ENCODE measurements at regions not wholly inside any gene's neighbourhood (a gene's known extent, or its start where the extent isn't known, plus 50 kb on each side); places are given as distances from the start of the nearest gene placed in this dataset.

DNA sequence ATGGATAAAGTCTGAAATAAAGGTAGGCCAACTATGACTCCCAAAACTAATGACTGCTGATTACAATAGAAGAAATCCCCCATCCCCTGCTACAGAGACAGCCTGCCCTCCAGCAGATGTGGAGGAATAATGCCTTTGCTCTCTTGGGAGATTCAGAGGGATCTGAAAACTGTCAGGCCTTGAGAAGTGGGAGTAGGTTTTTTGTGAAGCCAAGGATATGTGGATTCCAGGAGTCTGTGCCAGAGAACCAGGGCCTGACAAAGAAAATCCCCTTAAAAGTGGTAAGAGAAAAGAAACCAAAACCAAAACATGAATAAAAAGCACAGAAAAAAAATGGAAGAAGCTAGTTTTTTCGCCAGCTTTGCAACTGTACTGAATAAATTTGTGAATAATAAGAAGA lies 397.6 kb downstream of the ZNF521 start:
- DNase-seq, result no peak

DNA sequence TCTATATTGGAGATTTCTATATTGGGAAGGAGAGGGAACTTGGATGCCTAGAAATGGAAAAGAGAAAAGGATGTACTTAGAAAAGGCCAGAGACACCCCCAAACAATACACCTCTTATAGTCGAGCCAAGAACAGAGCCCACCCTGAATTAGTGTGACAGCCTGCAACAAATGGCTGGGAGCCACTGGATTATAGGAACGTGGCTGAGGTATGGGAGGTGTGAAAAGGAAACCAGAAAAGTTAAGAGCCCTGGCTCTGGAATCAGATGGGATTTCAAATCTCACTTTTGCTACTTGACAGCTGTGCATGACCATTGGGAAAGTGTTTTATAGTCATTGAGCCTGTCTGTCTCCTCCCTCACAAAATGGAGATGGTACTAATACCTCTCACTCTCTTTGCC lies 394.0 kb downstream of the ZNF521 start:
- no peak for DNase-seq

DNA sequence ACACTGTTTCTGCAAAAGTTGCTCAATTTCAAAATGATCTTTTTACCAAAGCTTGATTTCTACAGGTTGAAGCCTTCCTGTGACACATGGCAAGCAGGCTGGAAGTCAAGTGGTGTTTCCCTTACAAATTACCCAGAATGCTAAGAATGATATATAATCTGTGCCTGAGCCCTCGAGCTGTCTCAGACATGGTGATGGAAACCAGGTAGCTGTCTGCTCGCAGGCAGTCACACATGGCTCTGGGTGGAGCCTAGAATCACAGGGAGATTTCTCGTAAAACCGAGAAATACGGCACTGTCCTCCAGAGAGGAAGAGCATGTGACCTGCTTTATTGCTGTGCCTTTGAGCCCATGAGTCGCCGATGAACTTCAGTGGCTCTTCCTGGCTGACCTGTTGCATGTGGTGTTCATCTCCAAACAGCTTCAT lies 392.9 kb downstream of the ZNF521 start:
- DNase-seq, result no peak

DNA sequence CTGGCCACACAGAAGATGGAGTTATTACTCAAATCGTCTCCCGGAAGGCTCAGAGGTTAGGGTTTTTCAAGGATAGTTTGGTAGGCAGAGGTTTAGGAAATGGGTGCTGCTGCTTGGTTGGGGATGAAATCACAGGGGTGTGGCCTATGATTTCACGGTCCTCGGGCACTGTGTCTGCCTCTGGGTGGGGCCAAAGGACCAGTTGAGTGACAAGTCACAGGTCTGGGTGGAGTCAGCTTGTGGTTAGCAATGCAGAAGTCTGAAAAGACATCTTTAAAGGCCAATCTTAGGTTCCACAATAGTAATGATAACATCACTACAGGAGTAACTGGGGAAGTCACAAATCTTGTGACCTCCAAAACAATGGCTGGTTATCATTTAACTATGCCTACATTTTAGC lies 387.8 kb downstream of the ZNF521 start:
- DNase-seq, result no peak

GRCh38 chr18:24968238-24968775 lies 383.7 kb downstream of the ZNF521 start:
- DNase-seq, result no peak

DNA sequence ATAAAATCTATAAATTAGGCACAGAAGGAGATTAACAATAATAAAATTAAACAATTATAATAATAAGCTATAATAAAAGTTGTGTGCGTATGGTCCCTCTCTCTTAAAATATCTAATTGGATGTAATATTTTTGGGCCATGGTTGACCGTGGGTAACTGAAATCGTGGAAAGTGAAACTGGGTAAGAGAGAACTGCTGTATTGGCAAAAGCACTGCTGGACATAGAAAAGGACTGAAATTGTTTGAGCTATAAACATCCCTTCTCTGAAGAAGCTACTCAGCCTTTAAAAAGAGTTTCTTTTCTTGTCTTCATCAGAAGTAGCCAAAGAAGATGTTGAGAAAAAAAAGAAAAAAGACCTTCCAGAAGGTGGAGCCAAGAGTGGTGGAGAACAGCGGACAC lies 379.4 kb downstream of the ZNF521 start:
- DNase-seq, result no peak

DNA sequence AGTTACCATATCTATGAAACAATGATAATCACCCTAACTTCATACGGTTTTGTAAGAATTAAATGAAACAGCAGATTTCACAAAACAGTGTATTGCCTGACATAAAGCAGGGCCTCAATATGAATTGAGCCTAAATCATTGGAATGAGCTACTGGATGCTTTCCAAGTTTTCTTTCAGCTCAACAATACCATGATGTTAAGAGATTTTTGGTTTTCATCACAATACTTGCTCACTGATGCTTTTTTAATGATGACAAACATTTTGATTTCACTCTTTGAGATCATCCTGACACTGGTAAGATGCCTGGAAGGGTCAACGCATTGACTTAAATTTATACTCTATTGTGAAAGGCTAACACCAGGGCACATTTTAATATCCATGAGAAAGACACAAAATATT lies 377.5 kb downstream of the ZNF521 start:
- DNase-seq, result no peak

- no peak for DNase-seq
Measured at GRCh38 chr18:24975496-24976372, 376.2 kb downstream of the ZNF521 start.

GRCh38 chr18:24976502-24976901 lies 375.5 kb downstream of the ZNF521 start:
- no peak for DNase-seq

DNA sequence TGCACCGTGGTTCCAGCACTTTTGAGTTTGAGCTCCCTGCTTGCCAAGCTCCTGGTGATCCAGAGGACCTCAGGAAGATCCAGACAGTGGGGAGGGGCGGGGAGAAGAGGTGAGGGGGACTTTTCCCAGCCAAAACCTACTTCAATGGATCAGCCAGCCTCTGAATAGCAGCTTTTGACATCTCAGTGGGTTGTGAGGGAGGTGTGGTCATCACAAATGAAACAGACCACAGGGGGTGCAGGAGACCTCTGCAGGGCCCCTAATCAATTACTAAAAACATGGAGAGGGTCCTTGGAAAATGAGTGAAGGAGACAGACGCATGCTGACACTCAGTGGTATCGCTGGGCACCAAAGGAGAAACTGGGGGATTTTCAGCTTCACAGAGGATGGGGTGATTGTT lies 372.7 kb downstream of the ZNF521 start:
- no peak for DNase-seq

DNA sequence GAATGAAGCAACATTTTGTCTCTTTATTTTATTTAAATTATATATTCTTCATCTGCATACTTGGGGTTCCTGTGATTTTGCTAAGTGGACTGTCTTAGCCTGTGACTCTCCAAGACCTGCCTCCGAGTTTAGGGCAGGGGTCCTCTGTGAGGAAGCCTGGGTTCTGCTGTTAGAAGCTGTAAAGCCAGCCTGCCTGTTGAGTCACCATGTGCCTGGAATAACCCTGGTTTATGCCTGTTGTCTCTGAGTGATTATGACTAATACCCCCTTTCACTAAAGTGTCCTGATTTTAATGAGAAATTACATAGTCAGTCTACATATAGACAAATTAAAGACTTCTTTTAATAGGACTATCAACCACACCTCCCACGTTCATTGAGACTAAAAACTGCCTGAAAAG lies 369.1 kb downstream of the ZNF521 start:
- no peak for DNase-seq

DNA sequence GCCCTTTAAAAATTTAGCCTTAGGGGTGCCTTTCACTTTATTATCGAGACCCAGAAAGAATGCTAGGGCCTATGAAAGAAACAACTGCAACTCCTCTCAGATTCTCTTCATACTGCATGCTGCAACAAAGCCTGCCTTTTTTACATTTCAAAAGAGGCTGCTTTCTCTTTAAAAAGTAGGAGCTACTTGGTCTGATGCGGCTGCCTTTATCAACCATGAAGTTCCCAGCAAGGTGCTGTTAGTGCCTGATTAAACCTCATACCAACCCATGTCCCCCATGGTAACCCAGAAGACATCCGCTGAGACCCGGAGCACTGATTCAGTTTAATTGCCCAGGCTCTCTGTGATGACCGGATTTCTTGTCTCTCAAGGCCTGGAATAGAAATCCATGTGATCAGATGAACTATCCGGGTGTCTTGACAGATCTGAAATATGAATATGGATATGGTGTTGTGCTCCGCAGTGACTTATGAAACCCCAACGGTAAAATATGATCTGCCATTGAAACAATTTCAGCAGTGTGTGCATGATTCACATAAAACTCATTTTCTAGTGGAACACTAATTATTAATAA lies 368.3 kb downstream of the ZNF521 start:
- no peak for DNase-seq

DNA sequence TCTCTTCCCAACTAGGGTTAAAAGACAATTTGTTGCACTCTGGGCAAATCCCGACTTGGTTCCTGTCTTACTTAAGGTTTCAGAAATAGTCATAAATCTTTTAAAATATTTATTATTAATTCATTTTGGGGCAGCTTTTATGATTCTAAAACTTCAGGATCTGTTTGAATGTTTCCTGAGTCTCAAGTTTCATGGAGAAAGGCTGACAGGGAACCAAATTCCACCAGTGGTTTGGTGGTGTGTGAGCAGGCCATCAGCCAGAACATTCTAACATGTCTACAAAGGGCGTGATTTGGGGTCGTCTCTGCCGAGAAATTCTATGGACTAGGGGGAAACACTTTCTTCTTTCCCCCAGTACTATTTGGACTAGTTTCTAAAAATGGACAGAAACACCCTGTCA lies 366.4 kb downstream of the ZNF521 start:
- DNase-seq, result no peak

DNA sequence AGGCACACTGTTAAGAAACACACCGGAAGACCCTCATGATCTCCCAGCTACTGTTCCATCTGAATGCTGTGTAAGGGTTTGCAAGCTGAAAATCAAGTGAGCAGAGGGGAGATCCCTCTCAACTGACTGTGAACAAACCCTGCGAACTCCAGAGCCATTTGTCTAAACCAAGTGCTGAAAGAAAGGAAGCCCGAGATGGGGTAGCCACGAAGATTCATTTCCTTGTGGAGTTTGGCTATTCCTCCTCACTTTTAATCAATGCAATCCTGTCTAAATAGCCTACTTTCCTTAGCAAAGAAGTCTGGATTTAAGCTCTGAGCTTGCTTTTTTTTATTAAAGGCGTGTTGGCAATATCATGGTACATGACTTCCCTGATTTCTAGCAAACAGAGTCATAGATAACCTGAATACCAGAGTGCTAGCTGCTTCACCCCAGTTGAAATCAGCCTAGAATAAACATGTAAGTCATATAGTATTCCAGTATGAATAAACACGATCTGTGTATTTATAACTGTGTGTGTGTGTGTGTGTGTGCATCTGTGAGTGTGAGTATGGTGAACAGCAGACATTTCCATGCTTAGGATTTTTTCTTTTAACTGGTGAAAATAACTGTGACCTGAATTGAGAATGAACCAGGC lies 365.2 kb downstream of the ZNF521 start:
- DNase-seq, result no peak

GRCh38 chr18:24987303-24988252 lies 364.4 kb downstream of the ZNF521 start:
- DNase-seq, result no peak

DNA sequence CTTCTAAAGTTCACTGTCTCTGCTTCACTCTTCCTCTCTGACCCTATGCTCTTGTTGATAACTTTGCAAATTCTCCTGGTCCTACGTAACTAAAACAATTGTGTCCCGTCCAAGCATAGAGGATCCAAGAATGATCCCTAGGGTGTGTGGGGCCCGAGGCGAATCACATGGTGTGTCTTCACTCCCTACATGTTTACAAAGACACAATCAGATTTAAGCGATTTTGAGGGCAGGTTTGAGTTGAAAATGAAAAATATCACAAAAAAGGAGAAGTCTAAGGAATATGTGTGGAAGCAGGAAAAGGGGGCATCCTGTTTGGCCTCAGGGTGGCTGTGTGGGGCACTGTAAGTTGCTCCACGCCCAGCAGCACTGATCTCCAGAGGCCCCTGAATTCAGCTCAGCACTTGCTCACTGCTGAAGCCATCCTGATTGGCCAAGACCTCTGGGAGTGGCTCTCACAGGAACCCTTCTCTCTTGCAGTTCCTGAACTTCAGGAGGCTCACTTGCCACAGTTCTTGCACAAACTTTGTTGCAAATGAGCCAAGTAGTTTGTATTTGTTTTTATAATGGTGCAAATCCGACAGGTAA lies 363.6 kb downstream of the ZNF521 start:
- DNase-seq, result no peak

DNA sequence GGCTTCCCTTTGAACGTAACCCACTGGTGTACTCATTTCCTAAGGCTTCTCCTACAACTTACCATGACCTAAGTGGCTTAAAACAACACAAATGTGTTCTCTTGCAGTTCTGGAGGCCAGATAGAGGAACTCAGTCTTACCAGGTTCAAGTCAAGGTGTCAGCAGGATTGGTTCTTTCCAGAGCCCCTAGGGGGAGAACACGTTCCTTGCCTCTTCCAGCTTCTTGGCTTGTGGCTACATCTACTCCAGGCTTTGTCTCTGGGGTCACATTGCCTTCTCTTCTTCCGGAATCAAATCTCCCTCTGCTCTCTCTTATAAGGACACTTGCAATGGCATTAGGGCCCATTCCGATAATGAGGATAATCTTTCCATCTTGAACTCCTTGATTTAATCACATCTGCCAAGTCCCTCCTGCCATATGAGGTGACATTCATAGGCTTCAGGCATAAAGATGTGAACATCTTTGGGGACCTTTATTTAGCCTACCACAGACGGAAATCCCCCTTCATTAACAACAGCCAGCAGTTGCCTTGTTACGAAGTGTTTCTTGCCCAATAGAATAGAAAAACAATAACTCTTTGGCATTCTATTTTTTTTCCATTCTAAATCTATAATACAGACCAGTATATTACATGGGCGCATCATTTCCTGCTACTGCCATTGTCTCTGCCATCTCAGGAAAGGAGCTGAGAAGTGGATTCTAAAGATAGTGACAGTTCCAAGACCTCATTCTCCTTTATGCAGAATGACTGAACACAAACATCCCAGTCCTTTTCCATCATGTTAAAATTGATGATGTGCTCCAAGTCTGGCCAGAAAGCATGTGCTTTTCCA lies 362.0 kb downstream of the ZNF521 start:
- DNase-seq, result no peak

DNA sequence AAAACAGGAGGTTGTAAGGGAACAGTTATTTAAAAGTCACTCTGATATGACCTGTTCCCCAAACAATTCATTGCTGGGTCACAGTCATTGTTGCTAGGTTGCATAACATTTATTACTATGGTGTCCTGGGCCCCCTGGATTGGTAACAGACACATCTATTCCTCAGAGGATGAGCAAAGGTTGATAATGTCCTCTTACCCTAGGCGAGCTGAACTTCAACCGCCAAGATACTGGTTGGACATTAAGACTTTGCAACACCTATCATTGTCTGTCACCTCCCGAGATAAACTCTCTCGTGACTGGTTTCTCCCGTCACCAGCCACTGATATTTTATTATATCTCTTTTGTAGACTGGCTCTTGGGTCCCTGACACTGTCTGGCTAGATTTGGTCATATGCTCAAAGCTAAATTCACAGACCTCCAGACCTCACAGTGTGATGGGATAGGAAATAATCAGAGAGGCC lies 361.3 kb downstream of the ZNF521 start:
- DNase-seq, result no peak

DNA sequence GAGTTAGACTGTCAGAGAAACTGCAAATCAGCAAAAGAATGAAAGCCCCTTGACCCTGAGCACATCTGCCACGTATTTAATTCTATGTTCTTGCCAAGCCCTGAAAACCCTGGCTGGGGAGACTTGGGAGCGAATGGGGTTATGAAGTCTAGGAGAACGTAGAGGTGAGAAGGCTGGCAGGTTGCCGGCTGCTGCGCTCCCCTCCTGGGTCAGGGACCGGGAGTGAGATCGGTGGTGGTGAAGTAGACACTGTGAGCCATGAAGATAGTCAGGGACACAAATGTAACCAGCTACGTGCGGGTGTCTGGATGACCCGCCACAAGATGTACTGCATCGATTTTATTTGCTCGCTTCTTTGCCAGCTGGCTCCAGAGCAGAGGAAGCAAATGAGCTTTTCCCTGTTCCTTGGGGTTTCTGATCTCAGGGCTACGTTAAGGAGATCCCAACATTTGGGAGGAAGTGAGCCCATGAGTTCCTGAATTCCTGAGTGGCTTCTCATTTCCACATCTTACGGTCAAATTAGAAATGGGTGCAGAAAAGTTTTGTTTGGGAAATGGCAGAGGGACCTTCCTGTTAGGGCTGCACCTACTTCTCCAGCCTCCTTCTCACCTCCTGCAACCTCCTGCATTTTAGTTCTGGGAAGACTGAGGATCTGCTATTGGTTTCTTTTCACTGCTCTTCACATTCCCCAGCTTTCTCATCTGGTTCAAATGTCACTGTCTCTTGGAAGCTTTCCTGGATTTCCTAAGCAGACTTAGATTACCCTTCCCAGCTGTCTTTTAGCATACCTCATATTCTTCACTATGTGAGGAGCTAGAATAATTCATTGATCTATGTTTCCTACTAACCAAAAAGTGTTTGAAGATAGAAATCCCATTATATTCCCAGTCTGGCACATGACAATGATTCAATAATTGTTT lies 360.6 kb downstream of the ZNF521 start:
- DNase-seq, result no peak

DNA sequence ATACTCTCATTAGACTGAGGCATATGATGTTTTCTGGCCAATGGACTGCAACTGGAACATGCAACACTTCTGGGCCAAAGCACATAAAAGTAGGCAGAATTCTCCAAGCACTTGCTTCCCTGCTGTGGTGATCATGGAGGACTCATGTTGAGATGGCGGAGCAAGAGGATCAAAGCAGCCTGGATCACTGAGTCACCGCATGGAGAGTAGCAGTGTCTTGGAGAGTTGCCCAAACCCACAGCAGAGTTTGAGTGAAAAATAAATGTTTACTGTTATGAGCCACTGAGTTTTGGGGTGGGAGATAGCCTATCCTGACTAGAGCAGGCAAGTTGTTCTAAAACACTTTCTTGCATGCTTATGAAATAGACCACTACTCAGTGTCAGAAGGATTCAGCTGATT lies 359.5 kb downstream of the ZNF521 start:
- no peak for DNase-seq
